Fibroblast of mammary gland (primary cell): ENCODE measurements at regions not wholly inside any gene's neighbourhood (a gene's known extent, or its start where the extent isn't known, plus 50 kb on each side); places are given as distances from the start of the nearest gene placed in this dataset.

Source experiments
- DNase-seq: peaks from one replicate; pipeline ENCODE4 v3.0.0-alpha.2; 2010; ENCODE audit warnings: low read depth
- H3K4me3 ChIP-seq: 2 replicates; pipeline ENCODE4 v1.5.1; 2011; ENCODE audit warnings: low read depth, mild to moderate bottlenecking, low read length, moderate library complexity; ENCODE audit not compliant: control insufficient read depth
- CTCF ChIP-seq: conservative IDR thresholded peaks from 2 replicates; pipeline ENCODE4 v1.5.1; 2011; ENCODE audit warnings: low read depth, low read length, inconsistent platforms; ENCODE audit not compliant: control insufficient read depth, insufficient read depth

- TF ChIP-seq CTCF = no peak
- no peak overlapping the region for H3K4me3 ChIP-seq
- peak; percentile 54 for DNase-seq
Observed at GRCh38 chr9:79977510-79978197, 405.9 kb downstream of the TLE4 start.

GRCh38 chr9:79977074-79977435 lies 405.3 kb downstream of the TLE4 start:
- no peak for TF ChIP-seq CTCF
- no peak overlapping the region for H3K4me3 ChIP-seq
- peak; percentile 53 for DNase-seq

- TF ChIP-seq CTCF = no peak
- no peak for DNase-seq
- H3K4me3 ChIP-seq = no peak overlapping the region
Observed at GRCh38 chr9:79976257-79977073, 404.7 kb downstream of the TLE4 start.

GRCh38 chr9:79975621-79976256 lies 404.0 kb downstream of the TLE4 start:
- DNase-seq = no peak
- H3K4me3 ChIP-seq = no peak overlapping the region
- no peak for TF ChIP-seq CTCF

GRCh38 chr9:79974806-79975422 lies 403.1 kb downstream of the TLE4 start:
- no peak for TF ChIP-seq CTCF
- no peak overlapping the region for H3K4me3 ChIP-seq
- no peak for DNase-seq

- no peak overlapping the region for H3K4me3 ChIP-seq
- peak; percentile 13 for DNase-seq
- TF ChIP-seq CTCF = no peak
Observed at GRCh38 chr9:79973627-79974026, 401.9 kb downstream of the TLE4 start.
